ENCODE measurements at regions not wholly inside any gene's neighbourhood (a gene's known extent, or its start where the extent isn't known, plus 50 kb on each side); places are given as distances from the start of the nearest gene placed in this dataset.

DNA sequence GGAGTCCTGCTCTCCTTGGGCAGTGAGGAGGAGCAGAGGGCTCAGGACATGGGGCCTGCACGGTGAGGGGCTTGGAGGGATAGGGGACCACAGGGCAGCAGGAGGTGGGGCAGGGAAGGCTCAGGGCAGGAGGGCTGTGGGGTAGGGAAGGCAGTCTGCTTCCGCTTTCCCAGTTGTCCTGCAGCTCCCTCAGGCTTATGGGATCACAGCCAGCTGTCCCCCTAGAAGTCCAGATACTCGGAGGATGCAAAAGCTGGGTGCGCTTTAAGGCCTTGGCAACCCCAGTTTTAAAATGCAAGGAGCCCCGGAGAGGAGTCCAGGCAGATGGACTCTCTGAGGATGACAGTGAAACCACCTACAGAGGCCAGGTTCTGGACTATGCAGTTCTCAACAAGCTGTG, 299.1 kb upstream of the FOXF1 start:
- TF ChIP-seq BHLHE40 (IDR thresholded peaks at IDR 0.05; ENCODE audit: borderline replicate concordance), result no peak
- no peak for TF ChIP-seq HDGF (IDR thresholded peaks at IDR 0.05; ENCODE audit: borderline replicate concordance)
- no peak for TF ChIP-seq LEF1 (IDR thresholded peaks at IDR 0.05; ENCODE audit: borderline replicate concordance)
- no peak for TF ChIP-seq SP1 (IDR thresholded peaks at IDR 0.05)
- no peak for TF ChIP-seq ELF4 (IDR thresholded peaks at IDR 0.05)
- TF ChIP-seq FOXA1 (IDR thresholded peaks at IDR 0.05), result no peak
- TF ChIP-seq NFRKB (IDR thresholded peaks at IDR 0.05), result no peak
- TF ChIP-seq, protein P1, sequence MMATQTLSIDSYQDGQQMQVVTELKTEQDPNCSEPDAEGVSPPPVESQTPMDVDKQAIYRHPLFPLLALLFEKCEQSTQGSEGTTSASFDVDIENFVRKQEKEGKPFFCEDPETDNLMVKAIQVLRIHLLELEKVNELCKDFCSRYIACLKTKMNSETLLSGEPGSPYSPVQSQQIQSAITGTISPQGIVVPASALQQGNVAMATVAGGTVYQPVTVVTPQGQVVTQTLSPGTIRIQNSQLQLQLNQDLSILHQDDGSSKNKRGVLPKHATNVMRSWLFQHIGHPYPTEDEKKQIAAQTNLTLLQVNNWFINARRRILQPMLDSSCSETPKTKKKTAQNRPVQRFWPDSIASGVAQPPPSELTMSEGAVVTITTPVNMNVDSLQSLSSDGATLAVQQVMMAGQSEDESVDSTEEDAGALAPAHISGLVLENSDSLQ (IDR thresholded peaks at IDR 0.05), result no peak
- TF ChIP-seq FOXM1 (IDR thresholded peaks at IDR 0.05; ENCODE audit: borderline replicate concordance), result no peak
